NCI-H2029 (cell line): ENCODE measurements at regions not wholly inside any gene's neighbourhood (a gene's known extent, or its start where the extent isn't known, plus 50 kb on each side); places are given as distances from the start of the nearest gene placed in this dataset.

Experiments
- DNase-seq: peaks from one replicate; lab custom pipeline; 2025; lab: John Stamatoyannopoulos, UW

GRCh38 chr6:113143206-113143605 lies 713.9 kb upstream of the MARCKS start:
- no peak for DNase-seq

- DNase-seq = no peak
Measured at GRCh38 chr6:113144117-113144516, 713.0 kb upstream of the MARCKS start.

GRCh38 chr6:113146878-113147277 lies 710.3 kb upstream of the MARCKS start:
- peak; percentile 50 for DNase-seq

- no peak for DNase-seq
Measured at GRCh38 chr6:113147544-113147943, 709.6 kb upstream of the MARCKS start.

GRCh38 chr6:113148566-113148965 lies 708.6 kb upstream of the MARCKS start:
- no peak for DNase-seq

- no peak for DNase-seq
Measured at GRCh38 chr6:113149511-113149910, 707.6 kb upstream of the MARCKS start.

GRCh38 chr6:113160306-113161017 lies 696.7 kb upstream of the MARCKS start:
- DNase-seq = no peak

- DNase-seq = no peak
Measured at GRCh38 chr6:113161018-113161315, 696.2 kb upstream of the MARCKS start.

GRCh38 chr6:113162739-113163138 lies 694.4 kb upstream of the MARCKS start:
- DNase-seq = no peak

GRCh38 chr6:113168057-113168456 lies 689.1 kb upstream of the MARCKS start:
- no peak for DNase-seq

GRCh38 chr6:113169484-113169883 lies 687.7 kb upstream of the MARCKS start:
- DNase-seq = no peak

GRCh38 chr6:113170454-113170853 lies 686.7 kb upstream of the MARCKS start:
- DNase-seq = no peak

- peak; percentile 61 for DNase-seq
Measured at GRCh38 chr6:113171882-113172281, 685.3 kb upstream of the MARCKS start.

GRCh38 chr6:113172531-113172966 lies 684.6 kb upstream of the MARCKS start:
- DNase-seq = peak; percentile 80

GRCh38 chr6:113178349-113178748 lies 678.8 kb upstream of the MARCKS start:
- no peak for DNase-seq

- no peak for DNase-seq
Measured at GRCh38 chr6:113181164-113181563, 676.0 kb upstream of the MARCKS start.

- DNase-seq = peak; percentile 96
Measured at GRCh38 chr6:113182370-113183141, 674.6 kb upstream of the MARCKS start.

GRCh38 chr6:113184291-113184690 lies 672.9 kb upstream of the MARCKS start:
- DNase-seq = no peak

- DNase-seq = no peak
Measured at GRCh38 chr6:113184736-113185135, 672.4 kb upstream of the MARCKS start.

GRCh38 chr6:113185299-113185698 lies 671.8 kb upstream of the MARCKS start:
- no peak for DNase-seq

GRCh38 chr6:113187661-113188060 lies 669.5 kb upstream of the MARCKS start:
- no peak for DNase-seq

- DNase-seq = no peak
Measured at GRCh38 chr6:113188962-113189361, 668.2 kb upstream of the MARCKS start.

- no peak for DNase-seq
Measured at GRCh38 chr6:113190170-113190569, 667.0 kb upstream of the MARCKS start.

GRCh38 chr6:113194090-113194489 lies 663.1 kb upstream of the MARCKS start:
- DNase-seq = no peak
